ENCODE measurements at regions not wholly inside any gene's neighbourhood (a gene's known extent, or its start where the extent isn't known, plus 50 kb on each side); places are given as distances from the start of the nearest gene placed in this dataset.

- Mint-ChIP-seq H3K4me1 (no peaks in the 10 kb centered on the region), H3K27ac (no peak overlapping the region), H3K9me3 (peaks cover 17% of the 10 kb centered on the region), H3K27me3 (no peaks in the 10 kb centered on the region), H3K4me3 (no peak overlapping the region), H3K36me3 (ENCODE audit: low read depth) (no peaks in the 10 kb centered on the region)
- DNase-seq (no peak), ATAC-seq (no peak)
Measured at GRCh38 chr14:28690029-28690692, 76.4 kb upstream of the FOXG1 start.

GRCh38 chr14:28695109-28695508 is 71.5 kb upstream of the FOXG1 start:
- H3K27me3 Mint-ChIP-seq: no peaks in the 10 kb centered on the region
- H3K36me3 Mint-ChIP-seq (ENCODE audit: low read depth): no peaks in the 10 kb centered on the region
- H3K4me3 Mint-ChIP-seq: no peak overlapping the region
- ATAC-seq (no peak), DNase-seq (no peak)
- H3K4me1 Mint-ChIP-seq: no peaks in the 10 kb centered on the region
- H3K27ac Mint-ChIP-seq: no peak overlapping the region
- peaks cover 2% of the 10 kb centered on the region for H3K9me3 Mint-ChIP-seq

GRCh38 chr14:28701733-28702132 is 64.9 kb upstream of the FOXG1 start:
- Mint-ChIP-seq H3K27me3 (no peaks in the 10 kb centered on the region), H3K9me3 (peaks cover 9% of the 10 kb centered on the region), H3K27ac (no peak overlapping the region), H3K36me3 (ENCODE audit: low read depth) (no peaks in the 10 kb centered on the region), H3K4me1 (no peaks in the 10 kb centered on the region), H3K4me3 (no peak overlapping the region)
- ATAC-seq: no peak
- no peak for DNase-seq

- H3K4me3 Mint-ChIP-seq: no peak overlapping the region
- H3K36me3 Mint-ChIP-seq (ENCODE audit: low read depth): no peaks in the 10 kb centered on the region
- H3K9me3 Mint-ChIP-seq: peaks cover 7% of the 10 kb centered on the region
- DNase-seq: no peak
- no peaks in the 10 kb centered on the region for H3K27me3 Mint-ChIP-seq
- no peaks in the 10 kb centered on the region for H3K4me1 Mint-ChIP-seq
- ATAC-seq: no peak
- no peak overlapping the region for H3K27ac Mint-ChIP-seq
Measured at GRCh38 chr14:28703482-28703881, 63.1 kb upstream of the FOXG1 start.

- Mint-ChIP-seq H3K9me3 (peaks cover 8% of the 10 kb centered on the region), H3K27ac (no peak overlapping the region), H3K4me1 (no peaks in the 10 kb centered on the region), H3K4me3 (no peak overlapping the region), H3K27me3 (no peaks in the 10 kb centered on the region), H3K36me3 (ENCODE audit: low read depth) (no peaks in the 10 kb centered on the region)
- DNase-seq: no peak
- ATAC-seq: no peak
Measured at GRCh38 chr14:28704153-28704552, 62.4 kb upstream of the FOXG1 start.

GRCh38 chr14:28707814-28708213 is 58.8 kb upstream of the FOXG1 start:
- ATAC-seq: no peak

GRCh38 chr14:28709571-28710305 is 56.8 kb upstream of the FOXG1 start:
- no peak for DNase-seq
- no peak overlapping the region for H3K4me3 Mint-ChIP-seq
- peaks cover 11% of the 10 kb centered on the region for H3K9me3 Mint-ChIP-seq
- H3K27ac Mint-ChIP-seq: no peak overlapping the region
- no peaks in the 10 kb centered on the region for H3K36me3 Mint-ChIP-seq (ENCODE audit: low read depth)
- H3K27me3 Mint-ChIP-seq: no peaks in the 10 kb centered on the region
- ATAC-seq: no peak
- no peaks in the 10 kb centered on the region for H3K4me1 Mint-ChIP-seq

More at GRCh38 chr14:28707814-28708213, 58.8 kb upstream of the FOXG1 start:
- H3K4me1 Mint-ChIP-seq: no peaks in the 10 kb centered on the region
- no peak for DNase-seq
- H3K27ac Mint-ChIP-seq: no peak overlapping the region
- H3K4me3 Mint-ChIP-seq: no peak overlapping the region
- peaks cover 15% of the 10 kb centered on the region for H3K9me3 Mint-ChIP-seq
- no peaks in the 10 kb centered on the region for H3K36me3 Mint-ChIP-seq (ENCODE audit: low read depth)
- H3K27me3 Mint-ChIP-seq: no peaks in the 10 kb centered on the region
